Adipocyte (in vitro differentiated cells): ENCODE measurements at regions not wholly inside any gene's neighbourhood (a gene's known extent, or its start where the extent isn't known, plus 50 kb on each side); places are given as distances from the start of the nearest gene placed in this dataset.
"Not testable (repeated sequence)": the region's sequence is repeated elsewhere in the genome, so short reads cannot be mapped to it uniquely, and the experiment has no call there.

Experiments
- DNase-seq: peaks from one replicate; pipeline ENCODE4 v3.0.0-alpha.2; 2015; ENCODE audit warnings: low read depth
- H3K27me3 ChIP-seq: replicated peaks from 2 replicates; pipeline ENCODE4 v1.7.0; 2013; ENCODE audit warnings: mild to moderate bottlenecking, low read length, moderate library complexity; ENCODE audit not compliant: control insufficient read depth, insufficient read depth
- H3K36me3 ChIP-seq: 2 replicates; pipeline ENCODE4 v1.7.0; 2013; ENCODE audit warnings: low read length, mild to moderate bottlenecking, moderate library complexity; ENCODE audit not compliant: control insufficient read depth, insufficient read depth, severe bottlenecking
- H3K4me1 ChIP-seq: 2 replicates; pipeline ENCODE4 v1.7.0; 2013; ENCODE audit warnings: mild to moderate bottlenecking, low read length, moderate library complexity; ENCODE audit not compliant: control insufficient read depth, insufficient read depth
- H3K4me3 ChIP-seq: 2 replicates; pipeline ENCODE4 v1.7.0; 2013; ENCODE audit warnings: mild to moderate bottlenecking, low read length, moderate library complexity
- H3K9ac ChIP-seq: 2 replicates; pipeline ENCODE4 v1.7.0; 2013; ENCODE audit warnings: mild to moderate bottlenecking, low read length, moderate library complexity
- H3K9me3 ChIP-seq: 2 replicates; pipeline ENCODE4 v1.7.0; 2013; ENCODE audit warnings: mild to moderate bottlenecking, low read length, moderate library complexity; ENCODE audit not compliant: control insufficient read depth

DNA sequence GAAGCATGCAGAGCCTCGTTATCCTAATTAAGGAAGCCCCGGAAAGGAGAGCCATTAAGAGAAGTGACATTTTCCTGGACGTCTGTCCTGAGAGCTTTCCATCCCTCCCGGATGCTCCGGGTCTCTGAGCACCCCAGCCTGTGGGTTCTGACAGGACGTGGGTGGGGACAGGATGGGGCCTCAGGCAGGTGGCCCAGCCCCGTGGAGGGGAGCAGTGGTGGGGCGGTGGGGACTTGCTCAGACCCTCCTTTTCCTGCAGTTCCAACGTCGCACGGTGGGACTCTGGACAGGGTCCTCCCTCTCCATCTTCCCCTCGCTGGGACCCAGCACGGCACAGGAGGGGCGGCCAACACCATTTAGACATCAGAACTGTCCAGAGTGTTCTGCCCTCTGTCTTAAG, 262.9 kb downstream of the ADGRD1 start:
- H3K9me3 ChIP-seq: not testable (repeated sequence)

DNA sequence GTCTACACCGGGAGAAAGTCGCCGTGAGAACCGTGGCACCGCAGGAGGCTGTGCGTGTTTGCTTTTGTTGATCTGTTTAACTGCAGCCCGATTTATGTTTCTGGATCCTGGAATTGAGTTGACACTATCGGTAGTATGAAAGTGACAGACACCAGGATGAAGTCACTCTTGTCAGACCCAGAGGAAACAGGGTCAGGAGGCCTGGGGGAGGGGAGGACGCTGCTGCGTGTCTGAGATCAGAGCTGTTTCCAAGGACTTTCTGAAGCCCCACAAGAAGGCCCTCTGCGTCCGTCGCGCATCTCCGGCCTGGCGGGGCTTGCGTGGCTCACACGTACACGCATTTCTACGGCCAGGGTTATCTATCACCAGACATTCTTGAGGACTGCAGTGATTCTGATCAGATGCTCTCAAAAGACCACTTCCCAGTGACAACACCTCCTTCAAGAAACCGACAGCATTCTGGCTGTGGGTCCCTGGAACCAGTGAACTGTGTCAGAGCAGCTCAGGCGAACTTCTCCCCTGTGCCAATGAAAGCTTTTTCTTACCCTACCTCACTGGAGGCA, 263.4 kb downstream of the ADGRD1 start:
- H3K9ac ChIP-seq: no peak overlapping the region
- DNase-seq: no peak

More for the DNA sequence above, 262.9 kb downstream of the ADGRD1 start:
- not testable (repeated sequence) for H3K9ac ChIP-seq, DNase-seq, H3K36me3 ChIP-seq, H3K4me3 ChIP-seq, H3K4me1 ChIP-seq
- H3K27me3 ChIP-seq: peaks cover 23% of the 10 kb centered on the region

DNA sequence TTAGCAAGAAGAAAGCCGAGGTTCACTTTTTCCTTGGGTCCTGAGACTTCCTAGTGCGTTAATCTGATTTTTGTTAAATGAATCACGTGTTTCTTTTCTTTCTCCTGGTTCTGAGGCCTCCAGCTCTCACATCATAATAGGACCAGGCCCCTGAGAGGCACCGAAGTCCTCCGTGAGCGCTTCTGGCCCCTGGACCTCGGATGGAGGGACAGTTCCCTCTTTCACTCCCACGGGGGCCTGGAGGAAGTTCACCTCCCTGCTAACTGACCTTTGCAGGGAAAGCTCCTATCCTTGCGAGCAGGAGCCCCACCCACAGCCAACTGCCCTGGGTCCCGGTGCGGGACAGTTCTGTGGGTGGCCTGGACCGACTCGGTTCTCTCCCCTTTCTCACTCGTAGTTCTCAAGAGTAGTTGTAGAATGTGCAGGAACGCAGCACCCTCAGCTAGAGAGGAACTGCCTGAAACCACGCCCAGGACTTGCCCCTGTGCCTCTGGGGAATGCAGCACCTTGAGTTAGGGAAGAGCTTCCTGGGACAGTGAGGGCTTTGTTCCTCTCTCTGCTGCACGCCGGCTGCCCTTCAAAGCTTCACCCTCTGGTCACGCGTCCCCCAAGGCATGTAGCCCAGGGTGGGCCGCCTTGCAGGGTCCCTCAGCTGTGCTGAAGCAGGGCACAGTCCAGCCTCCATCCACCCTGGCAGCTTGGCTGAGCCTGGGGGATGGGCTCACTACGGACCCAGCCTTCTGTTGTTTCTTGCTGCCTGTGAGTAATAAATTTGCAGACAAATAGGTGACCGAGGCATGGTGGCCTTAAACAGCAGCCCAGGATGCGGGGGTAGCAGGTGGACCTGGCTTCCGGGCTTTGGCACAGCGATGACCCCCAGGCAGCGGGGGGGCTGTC, 264.6 kb downstream of the ADGRD1 start:
- H3K9ac ChIP-seq: no peak overlapping the region

More for the DNA sequence above, 263.4 kb downstream of the ADGRD1 start:
- Histone ChIP-seq H3K36me3 (no peaks in the 10 kb centered on the region), H3K4me3 (no peak overlapping the region), H3K27me3 (peaks cover 23% of the 10 kb centered on the region), H3K9me3 (peaks cover 3% of the 10 kb centered on the region), H3K4me1 (peaks cover 2% of the 10 kb centered on the region)

DNA sequence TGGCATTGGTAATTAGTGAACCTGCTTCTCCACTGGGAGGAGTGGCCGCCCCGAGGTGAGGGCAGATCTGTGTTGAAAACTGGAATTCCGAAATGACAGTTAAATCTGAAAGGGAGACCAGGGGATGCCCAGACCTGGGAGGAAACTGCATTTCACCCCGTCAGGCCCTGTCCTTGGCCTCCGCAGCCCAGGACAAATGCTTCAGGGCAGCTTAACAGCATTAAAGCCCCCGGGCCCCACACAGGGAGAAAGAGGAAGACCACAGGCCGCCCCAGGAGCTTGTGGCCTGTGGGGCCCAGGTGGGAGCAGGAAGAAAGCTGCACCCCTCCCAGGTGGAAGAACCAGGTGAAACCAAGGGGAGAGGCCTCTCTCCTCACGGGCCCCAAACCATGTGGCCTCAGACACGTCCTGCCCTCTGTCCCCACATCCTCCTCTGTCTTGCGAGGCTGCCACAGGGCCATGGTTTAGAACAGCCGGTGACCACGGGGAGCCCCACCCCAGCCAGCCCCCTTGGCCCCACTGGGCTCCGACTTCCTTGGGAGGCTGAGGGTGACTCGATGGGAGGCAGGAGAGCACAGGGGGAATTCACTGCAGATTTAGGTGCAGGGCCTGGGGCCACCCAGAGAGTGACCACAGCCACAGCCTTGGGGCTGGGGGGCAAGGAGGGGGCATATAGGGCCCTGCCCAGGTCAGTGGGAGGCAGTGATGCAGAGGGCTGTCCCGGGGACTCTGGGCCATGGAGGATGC, 265.4 kb downstream of the ADGRD1 start:
- no peak overlapping the region for H3K4me3 ChIP-seq
- H3K9me3 ChIP-seq: no peaks in the 10 kb centered on the region
- no peak for DNase-seq
- peaks cover 29% of the 10 kb centered on the region for H3K27me3 ChIP-seq
- H3K9ac ChIP-seq: no peak overlapping the region
- H3K36me3 ChIP-seq: no peaks in the 10 kb centered on the region
- peaks cover 3% of the 10 kb centered on the region for H3K4me1 ChIP-seq

More for the DNA sequence above, 264.6 kb downstream of the ADGRD1 start:
- no peak for DNase-seq
- no peak overlapping the region for H3K4me3 ChIP-seq
- H3K36me3 ChIP-seq: no peaks in the 10 kb centered on the region
- no peaks in the 10 kb centered on the region for H3K9me3 ChIP-seq
- peaks cover 3% of the 10 kb centered on the region for H3K4me1 ChIP-seq
- H3K27me3 ChIP-seq: peaks cover 29% of the 10 kb centered on the region

DNA sequence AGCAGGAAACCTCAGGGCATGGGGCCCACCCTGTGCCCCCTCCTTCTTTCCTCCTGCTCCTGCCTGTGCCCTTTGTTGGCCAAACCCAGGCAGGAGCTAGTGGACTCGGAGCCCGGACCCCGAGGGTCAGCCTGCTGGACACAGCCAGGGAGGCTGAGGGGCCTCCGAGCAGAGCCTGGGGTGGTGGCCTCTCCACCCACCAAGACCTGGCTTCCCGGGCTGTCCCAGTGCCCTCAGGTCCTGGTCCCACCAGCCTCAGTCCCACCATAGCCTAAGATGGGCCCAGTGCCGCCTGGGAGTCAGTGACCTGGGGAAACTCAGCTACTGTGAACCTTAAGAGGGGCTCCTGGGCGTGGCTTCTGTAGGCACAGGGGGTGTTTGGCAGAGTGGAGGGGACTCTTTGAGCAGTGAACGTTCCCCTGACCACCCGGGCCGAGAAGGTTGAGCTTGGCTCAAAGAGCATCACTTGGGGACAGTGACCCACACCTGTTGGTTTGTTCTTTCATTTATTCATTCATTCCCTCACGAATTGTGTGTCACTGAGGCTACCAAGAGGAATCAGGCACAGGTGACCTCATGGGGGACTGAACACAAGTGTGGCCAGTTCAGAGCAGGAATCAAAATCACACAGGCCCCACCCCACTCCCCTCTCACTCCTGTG, 266.1 kb downstream of the ADGRD1 start:
- Histone ChIP-seq H3K9ac (no peak overlapping the region), H3K9me3 (no peaks in the 10 kb centered on the region), H3K36me3 (no peaks in the 10 kb centered on the region), H3K4me3 (no peak overlapping the region), H3K27me3 (peaks cover 29% of the 10 kb centered on the region), H3K4me1 (peaks cover 3% of the 10 kb centered on the region)
- DNase-seq: no peak

DNA sequence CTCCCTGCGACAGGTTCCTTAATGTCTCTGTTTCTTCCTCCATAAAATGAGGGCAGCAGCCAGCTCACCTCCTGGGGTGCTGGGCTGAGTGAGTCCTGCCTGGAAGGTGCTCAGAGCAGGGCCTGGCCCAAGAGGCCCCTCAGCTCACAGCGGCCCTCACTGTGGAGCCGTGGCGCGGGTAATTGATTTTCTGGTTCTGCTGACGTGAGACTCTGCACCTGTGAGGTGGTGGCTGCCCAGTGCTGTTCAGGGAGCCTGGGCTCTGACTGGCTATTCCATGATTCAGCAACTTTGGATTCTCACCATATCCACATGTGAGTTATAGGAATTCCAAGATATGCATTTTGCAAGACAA, 266.6 kb downstream of the ADGRD1 start:
- Histone ChIP-seq H3K4me1 (peaks cover 3% of the 10 kb centered on the region), H3K9ac (no peak overlapping the region), H3K4me3 (no peak overlapping the region), H3K27me3 (peaks cover 29% of the 10 kb centered on the region), H3K36me3 (no peaks in the 10 kb centered on the region), H3K9me3 (no peaks in the 10 kb centered on the region)
- DNase-seq: no peak

DNA sequence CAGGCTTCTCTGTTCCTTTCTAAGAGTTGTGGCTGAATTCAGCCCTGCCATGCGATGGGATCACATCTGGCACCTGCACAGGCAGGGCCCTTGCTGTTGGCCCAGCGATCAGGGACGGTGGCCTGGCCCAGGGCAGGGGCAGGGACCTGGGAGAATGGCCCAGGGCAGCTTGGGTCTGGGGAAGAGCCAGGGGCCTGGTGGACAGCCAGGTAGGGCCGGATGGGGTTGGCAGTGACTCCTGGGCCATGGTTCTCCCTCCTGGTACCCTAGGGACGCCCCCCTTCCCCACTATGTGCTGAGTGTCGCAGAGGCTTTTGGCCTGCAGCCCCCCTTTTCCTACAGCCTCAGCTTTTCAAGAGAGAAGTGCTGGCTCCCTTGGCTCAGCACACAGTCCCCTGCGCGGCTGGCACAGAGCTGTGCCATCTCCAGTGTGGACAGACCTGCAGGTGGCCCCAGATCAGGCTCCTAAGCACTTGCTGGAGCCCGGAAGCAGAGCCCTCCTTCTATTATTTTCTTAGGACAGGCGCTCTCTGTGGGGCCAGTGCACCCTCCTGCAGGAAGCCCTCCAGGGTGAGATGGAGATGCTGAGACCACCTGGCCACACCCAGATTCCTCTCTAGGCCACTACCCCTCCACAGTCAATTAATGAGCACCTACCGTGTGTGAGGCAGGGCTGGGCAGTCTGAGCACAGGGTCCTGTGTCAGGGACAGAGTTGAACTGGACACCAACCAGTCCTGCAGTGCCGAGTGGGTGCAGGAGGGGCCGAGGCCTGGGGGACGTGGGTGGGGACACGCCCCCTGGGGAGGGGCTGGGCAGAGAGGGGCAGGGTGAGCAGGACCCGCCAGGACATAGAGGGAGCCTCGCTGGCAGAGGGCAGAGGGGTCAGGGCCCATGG, 267.6 kb downstream of the ADGRD1 start:
- H3K27me3 ChIP-seq: peaks cover 29% of the 10 kb centered on the region
- no peak overlapping the region for H3K9ac ChIP-seq
- H3K9me3 ChIP-seq: no peaks in the 10 kb centered on the region
- H3K36me3 ChIP-seq: no peaks in the 10 kb centered on the region
- no peak for DNase-seq
- H3K4me3 ChIP-seq: no peak overlapping the region
- H3K4me1 ChIP-seq: peaks cover 3% of the 10 kb centered on the region

DNA sequence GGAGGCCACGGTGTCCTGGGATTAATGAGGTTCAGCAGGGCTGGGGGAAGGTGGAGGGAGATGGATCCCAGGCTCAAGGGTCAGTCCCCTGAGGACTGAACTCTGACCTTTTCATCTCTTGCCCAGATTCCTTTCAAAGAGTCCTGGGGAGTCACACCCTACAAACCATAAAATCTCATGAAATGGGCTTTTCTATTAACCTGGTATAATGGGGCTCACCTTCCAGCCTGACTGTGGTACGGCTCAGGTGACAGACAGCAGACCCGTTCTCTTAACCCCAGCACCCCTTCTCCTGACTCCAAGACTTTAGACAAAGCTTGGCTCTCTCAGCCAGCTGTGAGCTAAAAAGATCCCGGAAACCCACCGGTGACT, 268.2 kb downstream of the ADGRD1 start:
- H3K4me1 ChIP-seq: peaks cover 3% of the 10 kb centered on the region
- no peak for DNase-seq
- no peaks in the 10 kb centered on the region for H3K9me3 ChIP-seq
- peaks cover 27% of the 10 kb centered on the region for H3K27me3 ChIP-seq
- no peak overlapping the region for H3K4me3 ChIP-seq
- H3K9ac ChIP-seq: no peak overlapping the region
- no peaks in the 10 kb centered on the region for H3K36me3 ChIP-seq

DNA sequence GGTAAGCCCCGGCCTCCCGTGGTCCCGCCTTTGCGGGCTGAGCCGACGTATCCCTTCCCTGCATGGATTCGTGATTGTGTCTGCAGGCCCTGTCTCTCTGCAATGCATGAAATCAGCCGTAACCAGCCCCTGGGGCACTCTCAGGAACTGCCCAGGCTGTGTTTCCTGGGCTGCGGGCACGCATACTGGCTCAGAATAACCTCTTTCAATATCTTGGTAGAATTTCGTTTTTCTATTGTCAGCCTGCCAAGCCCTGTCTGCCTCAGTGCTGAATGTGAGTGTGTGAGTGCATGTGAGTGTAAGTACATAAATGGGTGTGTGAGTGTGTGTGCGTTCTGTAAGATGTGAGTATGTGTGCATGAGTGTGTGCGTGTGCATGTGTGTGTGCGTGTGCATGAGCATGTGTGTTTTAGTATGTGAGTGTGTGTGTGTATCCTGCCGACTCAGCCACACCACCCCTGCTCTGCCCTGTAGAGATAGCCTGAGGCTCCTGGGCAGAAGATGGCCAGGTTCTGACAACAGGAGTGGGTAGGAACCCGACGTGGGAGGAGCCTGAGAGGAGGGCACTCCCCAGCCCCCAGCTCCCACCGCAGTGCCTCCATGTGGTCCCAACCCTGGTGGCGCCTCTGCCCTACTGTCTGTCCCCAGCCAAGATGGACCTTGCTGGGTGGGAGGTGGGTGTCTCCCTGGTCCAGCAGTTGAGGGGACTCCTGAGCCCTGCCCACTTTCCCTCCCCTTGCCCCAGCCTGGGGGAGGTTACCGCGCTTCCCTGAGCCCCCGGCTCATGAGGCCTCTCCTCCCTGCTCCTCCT, 268.8 kb downstream of the ADGRD1 start:
- no peak overlapping the region for H3K9ac ChIP-seq
- no peaks in the 10 kb centered on the region for H3K36me3 ChIP-seq
- H3K27me3 ChIP-seq: peaks cover 21% of the 10 kb centered on the region
- H3K4me1 ChIP-seq: peaks cover 3% of the 10 kb centered on the region
- no peak overlapping the region for H3K4me3 ChIP-seq
- DNase-seq: no peak
- H3K9me3 ChIP-seq: no peaks in the 10 kb centered on the region
